ENCODE measurements at regions not wholly inside any gene's neighbourhood (a gene's known extent, or its start where the extent isn't known, plus 50 kb on each side); places are given as distances from the start of the nearest gene placed in this dataset.
"Not testable (repeated sequence)": the region's sequence is repeated elsewhere in the genome, so short reads cannot be mapped to it uniquely, and the experiment has no call there.

DNA sequence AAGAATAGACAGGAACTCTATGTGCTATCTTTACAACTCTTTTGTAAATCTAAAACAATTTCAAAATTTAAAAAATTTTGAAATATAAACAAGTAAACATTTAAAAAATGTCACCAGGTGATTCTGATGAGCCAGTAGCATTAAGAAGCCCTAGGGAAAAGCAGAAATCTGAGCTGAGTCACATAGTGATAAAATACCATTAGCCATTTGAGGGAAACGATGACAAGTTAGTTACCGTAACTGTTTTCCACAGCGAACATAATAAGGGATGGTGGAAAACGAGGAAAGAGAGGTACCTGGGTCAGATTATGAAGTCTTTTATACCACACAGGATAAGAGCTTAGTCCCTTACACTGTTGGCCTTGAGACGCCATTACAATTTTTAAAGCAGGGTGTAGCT lies 55.5 kb downstream of the PRR15 start:
- no peak for FAIRE-seq

- FAIRE-seq = no peak
These were observed 56.4 kb downstream of the PRR15 start for GRCh38 chr7:29619848-29620555.

DNA sequence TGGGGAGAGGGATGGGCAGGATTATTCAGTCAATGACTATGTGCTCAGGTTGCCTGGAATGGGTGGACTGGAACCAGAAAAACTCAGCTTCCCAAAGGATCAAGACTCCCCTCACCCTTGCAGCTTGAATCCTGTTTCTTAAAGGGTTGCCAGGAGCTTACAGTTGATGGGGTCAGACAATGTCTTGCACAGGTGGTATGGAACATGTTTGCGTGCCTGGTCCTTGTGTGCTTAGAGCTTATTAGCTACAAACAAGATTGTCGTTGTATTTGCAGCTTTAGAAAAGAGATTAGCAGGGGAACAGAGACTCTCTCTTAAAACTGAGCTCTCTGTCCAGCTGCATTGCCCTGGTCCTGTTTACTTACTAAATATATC lies 56.9 kb downstream of the PRR15 start:
- no peak for FAIRE-seq

DNA sequence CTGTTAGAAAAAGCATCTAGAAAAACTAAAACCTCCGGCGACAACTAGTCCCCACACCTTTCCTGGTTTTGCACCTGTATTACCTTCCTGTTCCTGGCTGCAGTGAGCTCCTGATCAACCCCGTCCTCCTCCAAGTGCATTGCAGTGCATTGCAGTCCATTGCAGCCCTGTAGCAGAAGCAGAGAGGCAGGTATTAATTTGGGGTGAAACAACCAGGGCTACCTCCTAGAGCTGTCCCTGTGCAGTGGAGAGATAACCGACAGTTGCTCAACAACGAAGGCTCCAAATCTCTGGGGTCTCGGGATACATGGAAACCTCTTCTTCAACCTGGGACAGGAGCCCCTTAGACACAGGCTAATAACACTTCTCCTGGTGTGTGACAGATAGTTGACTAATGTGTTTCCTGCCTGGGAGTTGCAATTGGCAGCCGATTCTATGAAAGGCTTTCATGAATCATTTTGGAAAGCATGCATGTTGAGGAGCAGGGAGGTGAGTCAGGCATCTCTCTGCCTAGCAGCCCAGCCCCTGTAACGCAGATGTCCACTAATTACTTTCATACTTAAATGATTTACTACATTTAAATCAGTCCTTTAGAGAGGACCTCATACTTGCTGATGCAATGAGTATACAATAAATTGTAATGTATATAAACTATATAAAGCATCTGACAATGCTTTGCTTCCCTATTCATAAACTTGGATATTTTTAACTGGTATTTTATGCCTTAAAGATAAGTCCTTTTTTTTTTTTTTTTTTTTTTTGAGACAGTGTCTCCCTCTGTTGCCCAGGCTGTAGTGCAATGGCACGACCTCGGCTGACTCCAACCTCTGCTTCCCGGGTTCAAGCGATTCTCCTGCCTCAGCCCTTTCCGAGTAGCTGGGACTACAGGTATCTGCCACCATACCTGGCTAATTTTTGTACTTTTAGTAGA lies 59.0 kb downstream of the PRR15 start:
- FAIRE-seq = no peak

GRCh38 chr7:29623973-29624372 lies 60.3 kb downstream of the PRR15 start:
- no peak for FAIRE-seq

DNA sequence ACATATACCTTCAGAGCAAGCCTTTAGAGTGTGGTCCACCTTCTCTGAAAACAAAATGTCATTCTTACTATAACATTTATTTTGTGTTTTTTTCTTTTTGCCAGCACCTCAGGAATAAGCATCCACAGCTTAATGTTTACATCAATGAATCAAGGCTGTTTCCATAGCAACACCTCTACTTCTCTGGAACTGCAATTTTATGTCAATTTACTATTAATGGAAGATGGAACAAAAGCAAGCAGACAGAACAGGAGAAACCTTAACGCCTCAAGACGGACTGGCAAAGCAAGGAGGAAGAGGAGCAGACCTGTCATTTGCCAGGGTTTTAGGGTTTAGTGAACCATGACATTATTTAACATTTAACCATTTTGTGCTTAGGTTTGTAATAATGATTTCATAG lies 63.1 kb downstream of the PRR15 start:
- FAIRE-seq = no peak

- no peak for FAIRE-seq
These were observed 64.0 kb downstream of the PRR15 start for GRCh38 chr7:29627631-29628030.

DNA sequence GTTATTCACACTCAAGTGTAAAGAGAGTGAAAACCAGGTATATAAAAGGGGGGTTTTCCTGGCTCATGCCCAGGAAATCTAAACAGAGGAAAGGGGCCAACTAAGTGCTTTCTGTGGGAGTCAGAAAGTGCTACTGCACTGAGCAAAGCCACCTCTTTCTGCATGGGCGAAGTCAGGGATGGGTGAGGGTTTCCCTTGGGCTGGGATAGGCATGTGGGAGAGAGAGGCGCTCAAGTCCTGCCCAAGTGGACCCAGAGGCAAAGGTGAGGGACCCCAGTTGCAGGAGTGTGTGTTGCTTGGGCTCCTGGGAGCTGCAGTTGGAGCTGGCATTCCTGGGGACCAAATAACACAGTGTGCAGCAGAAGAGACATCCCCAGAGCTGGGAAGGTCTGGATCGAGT lies 65.9 kb downstream of the PRR15 start:
- FAIRE-seq = no peak

DNA sequence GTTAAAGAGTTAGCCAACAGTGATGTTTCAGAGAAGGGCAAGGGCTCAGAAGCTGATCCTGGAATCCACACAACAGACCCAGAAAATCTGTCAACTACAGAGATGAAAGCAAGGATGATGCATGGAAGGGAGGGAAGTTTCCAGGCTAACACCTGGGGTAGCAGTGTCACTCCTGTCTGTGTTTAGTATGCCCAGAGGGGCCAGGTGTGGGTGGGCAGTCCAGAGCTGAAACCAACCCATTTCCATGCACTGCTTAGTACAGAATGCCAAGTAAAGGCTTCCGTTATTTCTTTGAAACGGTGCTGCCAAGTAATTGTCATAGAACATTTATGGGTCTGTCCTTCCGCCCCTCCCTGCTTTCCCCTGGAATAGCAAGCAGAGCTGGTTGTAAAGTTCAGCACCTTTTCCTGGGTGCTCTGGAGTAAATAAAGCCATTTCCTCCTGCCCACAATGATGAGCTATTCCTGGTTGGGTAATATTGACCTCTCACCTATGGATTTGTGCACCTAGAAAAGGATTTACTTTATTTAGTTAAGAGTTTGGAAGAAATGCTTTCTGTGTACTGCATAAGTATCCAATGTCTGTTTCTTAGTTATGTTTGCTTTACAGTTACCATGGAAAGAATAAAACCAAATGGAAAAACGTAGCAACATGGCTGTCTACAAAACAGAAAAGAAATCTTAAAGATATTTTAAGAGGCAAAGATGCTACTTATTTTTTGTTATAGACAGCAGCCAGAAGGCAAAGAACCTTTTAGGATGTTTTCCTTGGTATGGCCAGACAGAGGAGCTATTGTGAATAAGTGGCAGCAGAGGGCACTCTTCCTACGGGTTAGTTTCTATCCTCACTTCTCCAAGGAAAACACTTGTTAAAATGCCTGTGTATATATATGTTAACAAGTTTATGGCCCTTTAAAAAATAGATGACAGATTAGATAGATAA lies 71.7 kb downstream of the PRR15 start:
- FAIRE-seq = peak; percentile 85

- FAIRE-seq = no peak
These were observed 72.3 kb downstream of the PRR15 start for GRCh38 chr7:29636009-29636351.

DNA sequence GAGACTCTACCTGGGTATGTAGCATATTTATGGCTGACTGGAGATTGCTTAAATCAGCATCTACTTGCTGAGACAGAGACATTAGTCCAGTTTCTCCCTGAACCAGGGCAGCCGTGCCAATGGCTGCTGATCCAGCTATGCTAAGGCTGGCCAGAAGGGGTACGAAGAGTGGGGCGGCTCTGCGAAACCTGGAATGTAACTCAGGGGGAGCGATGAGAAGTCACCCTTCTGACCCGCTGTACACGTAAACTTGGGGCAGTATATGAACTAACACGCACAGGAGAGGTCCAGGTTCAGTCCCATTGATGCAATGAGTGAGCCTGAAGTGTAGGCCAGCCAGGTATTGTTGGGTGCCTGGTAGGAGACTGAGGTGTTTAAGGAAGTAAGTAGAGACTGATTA lies 73.7 kb downstream of the PRR15 start:
- FAIRE-seq = no peak

- not testable (repeated sequence) for FAIRE-seq
These were observed 75.2 kb downstream of the PRR15 start for GRCh38 chr7:29638841-29639240.

- FAIRE-seq = no peak
These were observed 75.8 kb downstream of the PRR15 start for GRCh38 chr7:29639386-29639785.

- FAIRE-seq = no peak
These were observed 76.4 kb downstream of the PRR15 start for GRCh38 chr7:29639886-29640595.

- FAIRE-seq = no peak
These were observed 78.0 kb downstream of the PRR15 start for GRCh38 chr7:29641651-29642050.

GRCh38 chr7:29642494-29643155 lies 79.0 kb downstream of the PRR15 start:
- no peak for FAIRE-seq

DNA sequence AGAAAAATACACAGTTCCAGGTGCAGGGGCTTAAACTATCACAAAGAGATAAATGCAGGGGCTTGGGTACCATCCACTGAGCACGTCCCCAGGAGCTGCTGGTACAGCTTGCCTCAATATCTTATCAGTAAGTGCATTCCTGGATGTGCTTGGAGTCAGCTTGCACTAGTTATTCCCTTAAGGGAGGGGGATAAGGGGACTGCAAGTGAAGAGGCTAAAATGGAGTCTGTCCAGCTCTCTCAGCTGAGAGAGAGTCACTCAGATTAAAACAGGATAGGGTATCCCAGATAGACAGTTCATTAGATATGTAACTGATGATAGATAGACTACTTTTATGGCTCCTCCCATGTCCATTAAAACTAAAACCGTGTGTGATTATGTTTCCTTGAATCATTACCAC lies 82.5 kb downstream of the PRR15 start:
- not testable (repeated sequence) for FAIRE-seq

DNA sequence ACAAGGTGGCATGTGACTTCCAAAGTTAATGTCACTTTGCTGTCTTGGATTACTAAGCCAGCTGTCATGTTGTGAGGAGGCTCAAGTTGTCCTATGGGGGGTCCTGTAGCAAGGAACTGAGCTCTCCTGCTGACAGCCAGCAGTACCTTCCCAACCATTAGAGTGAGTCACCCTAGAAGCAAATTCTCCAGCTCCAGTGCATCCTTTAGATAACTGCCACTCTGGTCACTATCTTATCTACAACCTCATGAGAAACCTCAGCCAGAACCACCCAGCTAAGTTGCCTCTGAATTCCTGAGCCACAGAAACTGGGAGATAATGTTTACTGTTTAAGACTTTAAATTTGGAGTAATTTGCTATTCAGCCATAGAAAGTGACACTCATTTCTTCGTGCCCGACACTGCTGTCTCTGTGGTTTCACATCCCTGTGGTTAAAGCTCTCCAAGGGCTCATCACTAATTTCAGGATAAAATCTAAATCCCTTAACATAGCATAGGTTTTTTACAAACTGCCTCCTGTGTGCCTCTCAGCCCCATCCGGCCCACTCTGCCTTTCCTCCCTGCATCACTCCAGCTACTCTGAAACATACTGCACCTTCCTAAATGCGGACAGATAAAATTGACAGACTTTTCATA lies 83.5 kb downstream of the PRR15 start:
- no peak for FAIRE-seq

DNA sequence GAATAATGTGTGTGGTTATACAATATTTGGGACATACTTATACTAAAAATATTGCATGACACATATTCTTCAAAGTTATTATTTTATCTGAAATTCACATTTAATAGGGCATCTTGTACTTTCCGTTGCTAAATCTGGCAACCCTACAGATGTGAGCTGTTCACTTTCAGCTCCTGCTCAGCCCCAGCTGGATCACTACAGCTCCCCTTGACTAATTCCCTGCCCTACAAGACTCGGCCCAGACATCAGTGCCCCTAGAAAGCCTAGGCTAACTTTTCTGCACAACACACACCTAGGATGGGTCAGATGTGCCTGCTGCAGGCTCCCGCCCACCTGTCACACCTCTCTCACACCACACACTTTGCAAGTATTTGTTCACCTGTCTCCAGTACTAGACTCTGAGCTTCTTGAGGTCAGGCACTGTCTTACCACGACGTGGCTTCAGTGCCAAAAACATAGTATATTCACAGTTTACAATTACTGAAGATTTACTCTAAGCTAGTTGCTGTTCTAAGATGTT lies 84.1 kb downstream of the PRR15 start:
- FAIRE-seq = not testable (repeated sequence)

- no peak for FAIRE-seq
These were observed 85.5 kb downstream of the PRR15 start for GRCh38 chr7:29649028-29649716.

All from endometrium (tissue), 2 donors.